ENCODE measurements at regions not wholly inside any gene's neighbourhood (a gene's known extent, or its start where the extent isn't known, plus 50 kb on each side); places are given as distances from the start of the nearest gene placed in this dataset.
"Not testable (repeated sequence)": the region's sequence is repeated elsewhere in the genome, so short reads cannot be mapped to it uniquely, and the experiment has no call there.

DNA sequence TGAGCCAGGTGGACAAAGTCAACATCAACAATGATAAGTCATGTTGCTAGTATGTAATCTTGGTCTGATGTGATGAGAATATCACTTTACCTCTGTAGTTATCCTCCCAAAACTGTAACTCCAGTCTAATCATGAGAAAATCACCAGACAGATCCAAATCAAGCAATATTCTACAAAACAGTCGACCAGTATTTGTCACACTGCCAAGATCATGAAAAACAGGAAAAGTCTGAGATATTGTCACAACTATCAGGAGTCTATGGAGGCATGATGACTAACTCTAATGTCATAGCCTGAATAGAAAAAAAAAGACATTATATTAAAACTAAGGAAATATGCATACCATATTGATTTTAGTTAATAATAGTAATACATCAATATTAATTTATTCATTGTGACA lies 1883.3 kb upstream of the CELF4 start:
- Histone ChIP-seq H3K4me2 (ENCODE audit: insufficient read depth, low read length) (peak overlapping the region; percentile 95), H3K4me1 (ENCODE audit: control insufficient read depth, extremely low read depth, insufficient read depth, low read length) (peaks cover 33% of the 10 kb centered on the region), H3K9me1 (replicated peaks; ENCODE audit: control insufficient read depth, extremely low read depth, insufficient read depth, low read length) (no peaks in the 10 kb centered on the region), H3K4me3 (replicated peaks in 1 of 3; ENCODE audit: insufficient read depth in 1 of 3, low read depth in 1 of 3, low read length in 3 of 3) (peak overlapping the region in 1 of 3 experiments; percentile 38), H2AFZ (ENCODE audit: low read depth, low read length) (peak overlapping the region; percentile 82), H3K36me3 (ENCODE audit: control insufficient read depth in 2 of 2, extremely low read depth in 1 of 2, insufficient read depth in 2 of 2, low read length in 2 of 2) (no peaks in the 10 kb centered on the region), H3K79me2 (ENCODE audit: control insufficient read depth, insufficient read depth, low read length) (no peaks in the 10 kb centered on the region), H3K27ac (ENCODE audit: insufficient read depth, low read depth, low read length) (peak overlapping the region; percentile 82), H4K20me1 (replicated peaks; ENCODE audit: control insufficient read depth, extremely low read depth, insufficient read depth, low read length) (no peaks in the 10 kb centered on the region), H3K27me3 (ENCODE audit: control insufficient read depth in 2 of 2, insufficient read depth in 2 of 2, low read length in 2 of 2) (no peaks in the 10 kb centered on the region), H3K9me3 (replicated peaks; ENCODE audit: control insufficient read depth, insufficient read depth, low read length) (no peaks in the 10 kb centered on the region), H3K9ac (replicated peaks; ENCODE audit: extremely low read depth, insufficient read depth, low read length) (peak overlapping the region; percentile 54)
- dilution Hi-C loops (cut with MboI; ENCODE audit: extremely low pct_ligation_motif_present, low sequenced_read_pairs) (no loop called here), intact Hi-C loops (cut with micrococcal nuclease) (loop anchor here (1.0 to 5.0 kb wide), 3 partner anchors 37 to 522 kb away; no protein-coding TSS in a partner anchor)
- ChIA-PET POLR2A (no interaction called here), CTCF (no interaction called here)
- TF ChIP-seq MYC (IDR thresholded peaks at IDR 0.05; ENCODE audit: low read depth, low read length) (no peak), POLR2A (IDR thresholded peaks at IDR 0.05; ENCODE audit: low read depth, low read length) (no peak), FOS (IDR thresholded peaks at IDR 0.05; ENCODE audit: borderline replicate concordance, insufficient read depth, low read length) (peak; percentile 79), POLR2AphosphoS5 (IDR thresholded peaks at IDR 0.05; ENCODE audit: insufficient read depth, low read depth, low read length) (peak; percentile 26), JUN (IDR thresholded peaks at IDR 0.05; ENCODE audit: borderline replicate concordance, insufficient read depth, insufficient read length, low read depth) (peak; percentile 86), EZH2 (IDR thresholded peaks at IDR 0.05; ENCODE audit: borderline replicate concordance, low read depth, low read length, severe bottlenecking) (no peak), MAX (IDR thresholded peaks at IDR 0.05; ENCODE audit: insufficient read depth, insufficient read length) (no peak), GATA2 (IDR thresholded peaks at IDR 0.05; ENCODE audit: insufficient read depth, insufficient read length, low read depth, low read length) (peak; percentile 68)
- TF ChIP-seq, protein P1, sequence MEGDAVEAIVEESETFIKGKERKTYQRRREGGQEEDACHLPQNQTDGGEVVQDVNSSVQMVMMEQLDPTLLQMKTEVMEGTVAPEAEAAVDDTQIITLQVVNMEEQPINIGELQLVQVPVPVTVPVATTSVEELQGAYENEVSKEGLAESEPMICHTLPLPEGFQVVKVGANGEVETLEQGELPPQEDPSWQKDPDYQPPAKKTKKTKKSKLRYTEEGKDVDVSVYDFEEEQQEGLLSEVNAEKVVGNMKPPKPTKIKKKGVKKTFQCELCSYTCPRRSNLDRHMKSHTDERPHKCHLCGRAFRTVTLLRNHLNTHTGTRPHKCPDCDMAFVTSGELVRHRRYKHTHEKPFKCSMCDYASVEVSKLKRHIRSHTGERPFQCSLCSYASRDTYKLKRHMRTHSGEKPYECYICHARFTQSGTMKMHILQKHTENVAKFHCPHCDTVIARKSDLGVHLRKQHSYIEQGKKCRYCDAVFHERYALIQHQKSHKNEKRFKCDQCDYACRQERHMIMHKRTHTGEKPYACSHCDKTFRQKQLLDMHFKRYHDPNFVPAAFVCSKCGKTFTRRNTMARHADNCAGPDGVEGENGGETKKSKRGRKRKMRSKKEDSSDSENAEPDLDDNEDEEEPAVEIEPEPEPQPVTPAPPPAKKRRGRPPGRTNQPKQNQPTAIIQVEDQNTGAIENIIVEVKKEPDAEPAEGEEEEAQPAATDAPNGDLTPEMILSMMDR (IDR thresholded peaks at IDR 0.05; ENCODE audit: extremely low read depth in 1 of 2, insufficient read depth in 1 of 2, low read depth in 1 of 2, low read length in 2 of 2), result no peak
- peak; percentile 97 for DNase-seq (ENCODE audit: low read depth, low spot score)
- peak; percentile 83 for FAIRE-seq
- BruUV-seq (replicated peaks), result no TSS peak

- H3K36me3 ChIP-seq (ENCODE audit: control insufficient read depth in 2 of 2, extremely low read depth in 1 of 2, insufficient read depth in 2 of 2, low read length in 2 of 2); dilution Hi-C loops (cut with MboI; ENCODE audit: extremely low pct_ligation_motif_present, low sequenced_read_pairs); CTCF ChIA-PET; H2AFZ ChIP-seq (ENCODE audit: low read depth, low read length); H3K27ac ChIP-seq (ENCODE audit: insufficient read depth, low read depth, low read length); H3K9me1 ChIP-seq (replicated peaks; ENCODE audit: control insufficient read depth, extremely low read depth, insufficient read depth, low read length); FAIRE-seq; H3K79me2 ChIP-seq (ENCODE audit: control insufficient read depth, insufficient read depth, low read length); H3K9ac ChIP-seq (replicated peaks; ENCODE audit: extremely low read depth, insufficient read depth, low read length); BruUV-seq (replicated peaks); POLR2A ChIA-PET; H3K27me3 ChIP-seq (ENCODE audit: control insufficient read depth in 2 of 2, insufficient read depth in 2 of 2, low read length in 2 of 2); H3K9me3 ChIP-seq (replicated peaks; ENCODE audit: control insufficient read depth, insufficient read depth, low read length); H4K20me1 ChIP-seq (replicated peaks; ENCODE audit: control insufficient read depth, extremely low read depth, insufficient read depth, low read length); H3K4me2 ChIP-seq (ENCODE audit: insufficient read depth, low read length); DNase-seq (ENCODE audit: low read depth, low spot score); H3K4me3 ChIP-seq (replicated peaks in 1 of 3; ENCODE audit: insufficient read depth in 1 of 3, low read depth in 1 of 3, low read length in 3 of 3): not testable (repeated sequence)
- intact Hi-C loops (cut with micrococcal nuclease), result loop anchor here (5.0 kb wide), 1 partner anchor 33 kb away; no protein-coding TSS in a partner anchor
- peaks cover 17% of the 10 kb centered on the region for H3K4me1 ChIP-seq (ENCODE audit: control insufficient read depth, extremely low read depth, insufficient read depth, low read length)
Observed at GRCh38 chr18:39444957-39445356, 1879.4 kb upstream of the CELF4 start.

Measured in endothelial cell of umbilical vein (primary cell).